ENCODE measurements at regions not wholly inside any gene's neighbourhood (a gene's known extent, or its start where the extent isn't known, plus 50 kb on each side); places are given as distances from the start of the nearest gene placed in this dataset.
A peak's percentile ranks its signal among the peaks of the same experiment; 100 is the strongest.

- peaks cover 20% of the 10 kb centered on the region for H3K4me1 Mint-ChIP-seq (ENCODE audit: unreplicated experiment)
- no peak overlapping the region for H3K27ac Mint-ChIP-seq
- H3K4me3 Mint-ChIP-seq = no peak overlapping the region
- H3K9me3 Mint-ChIP-seq = no peaks in the 10 kb centered on the region
- no peaks in the 10 kb centered on the region for H3K36me3 Mint-ChIP-seq
- DNase-seq (ENCODE audit: extremely low spot score, unreplicated experiment) = no peak
- TF ChIP-seq CTCF (conservative IDR thresholded peaks at IDR 0.05) = no peak
- H3K27me3 Mint-ChIP-seq = no peaks in the 10 kb centered on the region
These were observed 54.2 kb upstream of the EGFL7 start for GRCh38 chr9:136608348-136609159.

GRCh38 chr9:136607334-136607919, 55.3 kb upstream of the EGFL7 start:
- Mint-ChIP-seq H3K9me3 (no peaks in the 10 kb centered on the region), H3K4me3 (peak overlapping the region; percentile 24), H3K36me3 (no peaks in the 10 kb centered on the region), H3K4me1 (ENCODE audit: unreplicated experiment) (peaks cover 24% of the 10 kb centered on the region), H3K27ac (no peak overlapping the region), H3K27me3 (no peaks in the 10 kb centered on the region)
- DNase-seq (ENCODE audit: extremely low spot score, unreplicated experiment) = no peak
- no peak for TF ChIP-seq CTCF (conservative IDR thresholded peaks at IDR 0.05)

GRCh38 chr9:136606687-136607333, 55.9 kb upstream of the EGFL7 start:
- Mint-ChIP-seq H3K27me3 (no peaks in the 10 kb centered on the region), H3K9me3 (no peaks in the 10 kb centered on the region), H3K4me1 (ENCODE audit: unreplicated experiment) (peaks cover 27% of the 10 kb centered on the region), H3K36me3 (no peaks in the 10 kb centered on the region), H3K4me3 (no peak overlapping the region), H3K27ac (no peak overlapping the region)
- no peak for TF ChIP-seq CTCF (conservative IDR thresholded peaks at IDR 0.05)
- DNase-seq (ENCODE audit: extremely low spot score, unreplicated experiment) = no peak

GRCh38 chr9:136605988-136606660, 56.6 kb upstream of the EGFL7 start:
- no peak for TF ChIP-seq CTCF (conservative IDR thresholded peaks at IDR 0.05)
- H3K36me3 Mint-ChIP-seq = no peaks in the 10 kb centered on the region
- H3K27ac Mint-ChIP-seq = no peak overlapping the region

GRCh38 chr9:136604823-136605525, 57.7 kb upstream of the EGFL7 start:
- Mint-ChIP-seq H3K36me3 (no peaks in the 10 kb centered on the region), H3K9me3 (no peaks in the 10 kb centered on the region), H3K27ac (no peak overlapping the region), H3K4me1 (ENCODE audit: unreplicated experiment) (peaks cover 38% of the 10 kb centered on the region), H3K4me3 (no peak overlapping the region), H3K27me3 (no peaks in the 10 kb centered on the region)
- no peak for TF ChIP-seq CTCF (conservative IDR thresholded peaks at IDR 0.05)
- DNase-seq (ENCODE audit: extremely low spot score, unreplicated experiment) = no peak

More at GRCh38 chr9:136605988-136606660, 56.6 kb upstream of the EGFL7 start:
- no peaks in the 10 kb centered on the region for H3K27me3 Mint-ChIP-seq
- no peak for DNase-seq (ENCODE audit: extremely low spot score, unreplicated experiment)
- H3K4me1 Mint-ChIP-seq (ENCODE audit: unreplicated experiment) = peaks cover 29% of the 10 kb centered on the region
- H3K4me3 Mint-ChIP-seq = no peak overlapping the region
- no peaks in the 10 kb centered on the region for H3K9me3 Mint-ChIP-seq
